IMR-90 (cell line): ENCODE measurements at regions not wholly inside any gene's neighbourhood (a gene's known extent, or its start where the extent isn't known, plus 50 kb on each side); places are given as distances from the start of the nearest gene placed in this dataset.

Experiments used
- ATAC-seq: fragments of 200-7000 bp; cut with Tn5 transposase; 2 replicates; pipeline ENCODE4 v1.9.1; 2020; ENCODE audit warnings: low read depth, mild to moderate bottlenecking, moderate library complexity
- BruUV-seq: library from RNA; stranded (reverse); fragments of 400-500 nt; replicated peaks from 2 replicates; lab custom pipeline; 2021; lab: Mats Ljungman, UMichigan
- CTCF ChIA-PET: fragments of 300-600 bp; formaldehyde crosslinking; extraction: SDS; loops from one replicate; lab custom pipeline; 2021; ENCODE audit warnings: antibody characterized with exemption; lab: Yijun Ruan, JAX
- POLR2A ChIA-PET: fragments of 300-600 bp; sonication (Branson Sonifier 250); formaldehyde crosslinking; loops from one replicate; lab custom pipeline; 2022; ENCODE audit warnings: antibody characterized with exemption; ENCODE audit not compliant: unreplicated experiment; lab: Charles Lee
- DNase-seq: peaks from one replicate; pipeline ENCODE4 v3.0.0; 2013
- H2AFZ ChIP-seq: replicated peaks from 2 replicates; pipeline ENCODE3; 2013; ENCODE audit warnings: low read length, mild to moderate bottlenecking; ENCODE audit not compliant: poor library complexity
- H2AK5ac ChIP-seq: 2 replicates; pipeline ENCODE4 v1.6.1; 2013; ENCODE audit warnings: low read depth, low read length, inconsistent platforms
- H2AK9ac ChIP-seq: replicated peaks from 2 replicates; pipeline ENCODE3; 2013; ENCODE audit warnings: mild to moderate bottlenecking, low read depth, low read length, moderate library complexity; ENCODE audit not compliant: poor library complexity
- H2BK120ac ChIP-seq: 2 replicates; pipeline ENCODE4 v1.6.1; 2013; ENCODE audit warnings: low read depth, low read length, inconsistent platforms
- H2BK15ac ChIP-seq: 3 replicates; pipeline ENCODE4 v1.6.1; 2013; ENCODE audit warnings: low read depth, low read length, inconsistent platforms
- H2BK20ac ChIP-seq: 2 replicates; pipeline ENCODE4 v1.6.1; 2013; ENCODE audit warnings: low read depth, mild to moderate bottlenecking, inconsistent platforms, low read length, moderate library complexity
- H2BK5ac ChIP-seq: 2 replicates; pipeline ENCODE4 v1.6.1; 2013; ENCODE audit warnings: mild to moderate bottlenecking, low read depth, low read length, inconsistent platforms; ENCODE audit not compliant: poor library complexity, severe bottlenecking
- H3K14ac ChIP-seq: replicated peaks from 2 replicates; pipeline ENCODE4 v1.6.1; 2013; ENCODE audit warnings: low read depth, low read length, inconsistent platforms
- H3K18ac ChIP-seq: 2 replicates; pipeline ENCODE4 v1.6.1; 2013; ENCODE audit warnings: low read depth, low read length, control low read depth
- H3K23ac ChIP-seq: 2 replicates; pipeline ENCODE4 v1.6.1; 2013; ENCODE audit warnings: low read depth, low read length, inconsistent platforms
- H3K27ac ChIP-seq: 2 replicates; pipeline ENCODE4 v1.5.1; 2013; ENCODE audit warnings: mild to moderate bottlenecking, control low read depth, low read length; ENCODE audit not compliant: insufficient read depth
- H3K27me3 ChIP-seq: 2 replicates; pipeline ENCODE4 v1.6.1; 2013; ENCODE audit warnings: low read length; ENCODE audit not compliant: control insufficient read depth, insufficient read depth
- H3K36me3 ChIP-seq: 2 replicates; pipeline ENCODE4 v1.6.1; 2013; ENCODE audit warnings: low read length, mixed read lengths; ENCODE audit not compliant: control insufficient read depth, insufficient read depth
- H3K4ac ChIP-seq: 2 replicates; pipeline ENCODE4 v1.6.1; 2013; ENCODE audit warnings: low read depth, low read length, inconsistent platforms
- H3K4me1 ChIP-seq: 2 replicates; pipeline ENCODE4 v1.6.1; 2013; ENCODE audit warnings: low read length, mixed read lengths; ENCODE audit not compliant: control insufficient read depth, insufficient read depth
- H3K4me2 ChIP-seq: 2 replicates; pipeline ENCODE4 v1.6.1; 2013; ENCODE audit warnings: low read depth, mild to moderate bottlenecking, control low read depth, low read length, moderate library complexity
- H3K4me3 ChIP-seq: 2 replicates; pipeline ENCODE4 v1.5.1; 2013; ENCODE audit warnings: low read depth, mild to moderate bottlenecking, control low read depth, low read length, moderate library complexity; ENCODE audit not compliant: insufficient read depth
- H3K56ac ChIP-seq: 2 replicates; pipeline ENCODE4 v1.6.1; 2013; ENCODE audit warnings: low read length, inconsistent platforms; ENCODE audit not compliant: insufficient read depth; ENCODE audit errors: extremely low read depth
- H3K79me1 ChIP-seq, 2 experiments: 2 replicates each; pipeline ENCODE4 v1.6.1; 2013; ENCODE audit warnings: low read length in 2 of 2, inconsistent platforms in 1 of 2, low read depth in 1 of 2
- H3K9ac ChIP-seq: 2 replicates; pipeline ENCODE4 v1.6.1; 2013; ENCODE audit warnings: low read depth, low read length, control low read depth
- H3K9me1 ChIP-seq: 2 replicates; pipeline ENCODE4 v1.6.1; 2013; ENCODE audit warnings: low read length, inconsistent platforms; ENCODE audit not compliant: insufficient read depth
- H3K9me3 ChIP-seq: 2 replicates; pipeline ENCODE4 v1.6.1; 2013; ENCODE audit warnings: low read length; ENCODE audit not compliant: control insufficient read depth, insufficient read depth
- H4K20me1 ChIP-seq: 2 replicates; pipeline ENCODE4 v1.6.1; 2013; ENCODE audit warnings: low read length, inconsistent platforms; ENCODE audit not compliant: insufficient read depth
- H4K5ac ChIP-seq: 2 replicates; pipeline ENCODE4 v1.6.1; 2013; ENCODE audit warnings: mild to moderate bottlenecking, low read depth, low read length, control low read depth
- H4K8ac ChIP-seq, 2 experiments: 2 replicates each; pipeline ENCODE4 v1.6.1; 2013; ENCODE audit warnings: low read depth in 2 of 2, low read length in 2 of 2, control low read depth in 1 of 2, inconsistent platforms in 1 of 2
- H4K91ac ChIP-seq: 2 replicates; pipeline ENCODE4 v1.6.1; 2013; ENCODE audit warnings: low read depth, low read length, inconsistent platforms; ENCODE audit not compliant: insufficient read depth
- BHLHE40 ChIP-seq: fragments of 150-350 bp; IDR thresholded peaks from 2 replicates; pipeline ENCODE4 v1.6.1; 2016; ENCODE audit warnings: mild to moderate bottlenecking, low read depth, low read length
- CEBPB ChIP-seq: IDR thresholded peaks from 2 replicates; pipeline ENCODE4 v1.6.1; 2012; ENCODE audit warnings: low read depth, low read length, improper control_type of control experiment
- CHD1 ChIP-seq: IDR thresholded peaks from 2 replicates; pipeline ENCODE4 v1.6.1; 2012; ENCODE audit warnings: low read depth, low read length, improper control_type of control experiment
- MAZ ChIP-seq: IDR thresholded peaks from 2 replicates; pipeline ENCODE4 v1.6.1; 2012; ENCODE audit warnings: low read depth, mild to moderate bottlenecking, low read length, improper control_type of control experiment, moderate library complexity, borderline replicate concordance
- MXI1 ChIP-seq: IDR thresholded peaks from 2 replicates; pipeline ENCODE4 v1.6.1; 2012; ENCODE audit warnings: low read depth, mild to moderate bottlenecking, low read length, moderate library complexity, borderline replicate concordance
- NFE2L2 ChIP-seq: fragments of 150-350 bp; IDR thresholded peaks from 2 replicates; pipeline ENCODE4 v1.6.1; 2016; ENCODE audit warnings: low read depth, mild to moderate bottlenecking, low read length
- POLR2A ChIP-seq: IDR thresholded peaks from 2 replicates; pipeline ENCODE4 v1.6.1; 2012; ENCODE audit warnings: mild to moderate bottlenecking, low read depth, low read length
- RAD21 ChIP-seq: IDR thresholded peaks from 2 replicates; pipeline ENCODE4 v1.6.1; 2012; ENCODE audit warnings: low read length, improper control_type of control experiment
- RCOR1 ChIP-seq: IDR thresholded peaks from 2 replicates; pipeline ENCODE4 v1.6.1; 2012; ENCODE audit warnings: mild to moderate bottlenecking, low read length, improper control_type of control experiment; ENCODE audit not compliant: insufficient replicate concordance
- RFX5 ChIP-seq: IDR thresholded peaks from 2 replicates; pipeline ENCODE4 v1.8.0; 2012; ENCODE audit warnings: low read depth, mild to moderate bottlenecking, low read length, moderate library complexity
- USF2 ChIP-seq: fragments of 150-350 bp; IDR thresholded peaks from 2 replicates; pipeline ENCODE4 v1.6.1; 2017; ENCODE audit warnings: mild to moderate bottlenecking, antibody characterized with exemption, low read length, low read depth
- dilution Hi-C: fragments of 300-500 bp; cut with HindIII; formaldehyde crosslinking; loops from one replicate; pipeline ENCODE4 v1.14.3; 2018; ENCODE audit warnings: low sequenced_read_pairs; ENCODE audit not compliant: unreplicated experiment
- in situ Hi-C: fragments of 300-500 bp; cut with MboI; formaldehyde crosslinking; loops from 3 replicates; pipeline ENCODE4 v1.14.3; 2019; ENCODE audit warnings: low sequenced_read_pairs, inconsistent platforms, mixed read lengths
- intact Hi-C: fragments of 100-400 bp; cut with micrococcal nuclease; formaldehyde crosslinking; loops from 2 replicates; pipeline ENCODE4 v1.10.0; 2022
- TF ChIP-seq, protein P1 (sequence below): conservative IDR thresholded peaks from 2 replicates; pipeline ENCODE4 v1.5.1; 2012; ENCODE audit warnings: mild to moderate bottlenecking, low read depth, low read length, improper control_type of control experiment

- Histone ChIP-seq H3K4me3 (no peak overlapping the region), H2BK15ac (no peak overlapping the region), H3K4ac (no peak overlapping the region), H3K4me1 (no peaks in the 10 kb centered on the region), H4K91ac (no peak overlapping the region), H4K8ac (no peak overlapping the region), H3K18ac (no peak overlapping the region), H3K14ac (no peak overlapping the region), H3K56ac (no peak overlapping the region), H3K9ac (no peak overlapping the region), H4K5ac (no peak overlapping the region), H3K27me3 (no peaks in the 10 kb centered on the region), H3K23ac (no peak overlapping the region), H4K20me1 (no peaks in the 10 kb centered on the region), H3K36me3 (no peaks in the 10 kb centered on the region), H3K9me3 (peaks cover 12% of the 10 kb centered on the region; the same call in 1 of the 2 replicates), H3K9me1 (no peaks in the 10 kb centered on the region), H3K27ac (no peak overlapping the region), H2BK20ac (no peak overlapping the region), H2AK5ac (no peak overlapping the region), H2AK9ac (no peak overlapping the region), H3K4me2 (no peak overlapping the region), H2AFZ (no peak overlapping the region), H2BK5ac (no peak overlapping the region), H2BK120ac (no peak overlapping the region), H3K79me1 (no peaks in the 10 kb centered on the region)
- ATAC-seq (no peak), DNase-seq (no peak)
- CTCF ChIA-PET = no interaction called here
- POLR2A ChIA-PET = no interaction called here
- in situ Hi-C loops = no loop called here
- no TSS peak for BruUV-seq
- TF ChIP-seq USF2 = no peak
- no peak for TF ChIP-seq RAD21
- no peak for TF ChIP-seq RFX5
- TF ChIP-seq NFE2L2 = no peak
- TF ChIP-seq CEBPB = no peak
- no peak for TF ChIP-seq POLR2A
- TF ChIP-seq CHD1 = no peak
- TF ChIP-seq MAZ = no peak
- TF ChIP-seq RCOR1 = no peak
- TF ChIP-seq, protein P1, sequence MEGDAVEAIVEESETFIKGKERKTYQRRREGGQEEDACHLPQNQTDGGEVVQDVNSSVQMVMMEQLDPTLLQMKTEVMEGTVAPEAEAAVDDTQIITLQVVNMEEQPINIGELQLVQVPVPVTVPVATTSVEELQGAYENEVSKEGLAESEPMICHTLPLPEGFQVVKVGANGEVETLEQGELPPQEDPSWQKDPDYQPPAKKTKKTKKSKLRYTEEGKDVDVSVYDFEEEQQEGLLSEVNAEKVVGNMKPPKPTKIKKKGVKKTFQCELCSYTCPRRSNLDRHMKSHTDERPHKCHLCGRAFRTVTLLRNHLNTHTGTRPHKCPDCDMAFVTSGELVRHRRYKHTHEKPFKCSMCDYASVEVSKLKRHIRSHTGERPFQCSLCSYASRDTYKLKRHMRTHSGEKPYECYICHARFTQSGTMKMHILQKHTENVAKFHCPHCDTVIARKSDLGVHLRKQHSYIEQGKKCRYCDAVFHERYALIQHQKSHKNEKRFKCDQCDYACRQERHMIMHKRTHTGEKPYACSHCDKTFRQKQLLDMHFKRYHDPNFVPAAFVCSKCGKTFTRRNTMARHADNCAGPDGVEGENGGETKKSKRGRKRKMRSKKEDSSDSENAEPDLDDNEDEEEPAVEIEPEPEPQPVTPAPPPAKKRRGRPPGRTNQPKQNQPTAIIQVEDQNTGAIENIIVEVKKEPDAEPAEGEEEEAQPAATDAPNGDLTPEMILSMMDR = no peak
- no peak for TF ChIP-seq MXI1
- TF ChIP-seq BHLHE40 = no peak
- dilution Hi-C loops = no loop called here
- intact Hi-C loops = no loop called here
Observed at GRCh38 chr16:35561346-35561745, 2101.9 kb downstream of the TP53TG3F start.
